ENCODE measurements at regions not wholly inside any gene's neighbourhood (a gene's known extent, or its start where the extent isn't known, plus 50 kb on each side); places are given as distances from the start of the nearest gene placed in this dataset.

DNA sequence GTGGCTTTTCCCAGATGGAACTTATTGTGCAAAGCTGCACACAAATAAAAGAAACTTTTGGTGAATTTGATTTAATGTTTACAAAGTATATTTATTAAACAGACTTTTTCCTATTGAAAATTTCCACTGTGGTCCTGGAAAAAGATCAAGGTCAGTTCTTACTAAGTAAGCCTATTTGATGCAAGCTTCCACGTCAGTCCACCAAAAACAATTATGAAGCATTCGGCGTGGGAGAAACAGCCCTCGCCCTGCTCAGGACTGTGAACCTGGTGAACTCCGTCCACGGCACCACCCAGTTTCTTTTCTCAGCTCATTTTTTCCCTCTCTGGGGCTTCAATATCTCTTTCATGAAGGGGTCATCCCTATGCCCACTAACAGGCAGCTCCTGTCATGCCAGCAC lies 149.8 kb downstream of the EFNB2 start:
- intact Hi-C loops (cut with DNase I) = no loop called here
- DNase-seq (ENCODE audit: low spot score) = no peak

DNA sequence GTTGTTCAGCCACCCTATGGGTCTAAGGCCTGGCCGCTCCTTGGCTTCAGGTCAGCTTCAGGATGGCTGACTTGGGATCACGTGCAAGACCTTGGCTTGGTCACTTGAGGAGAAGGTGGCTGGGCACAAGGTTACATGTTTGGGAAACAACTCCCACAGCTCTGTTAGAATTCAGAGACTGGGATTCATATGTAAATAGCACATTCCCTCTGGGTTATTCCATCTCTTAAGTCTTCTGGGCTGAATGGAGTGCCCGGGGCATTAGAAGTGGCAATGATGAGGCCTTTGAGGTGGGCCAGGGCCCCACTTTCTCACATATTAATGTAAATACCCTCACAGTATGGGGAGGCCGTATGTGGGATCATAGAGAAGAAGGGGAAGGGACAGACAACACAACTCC lies 150.9 kb downstream of the EFNB2 start:
- intact Hi-C loops (cut with DNase I) = no loop called here
- no peak for DNase-seq (ENCODE audit: low spot score)

DNA sequence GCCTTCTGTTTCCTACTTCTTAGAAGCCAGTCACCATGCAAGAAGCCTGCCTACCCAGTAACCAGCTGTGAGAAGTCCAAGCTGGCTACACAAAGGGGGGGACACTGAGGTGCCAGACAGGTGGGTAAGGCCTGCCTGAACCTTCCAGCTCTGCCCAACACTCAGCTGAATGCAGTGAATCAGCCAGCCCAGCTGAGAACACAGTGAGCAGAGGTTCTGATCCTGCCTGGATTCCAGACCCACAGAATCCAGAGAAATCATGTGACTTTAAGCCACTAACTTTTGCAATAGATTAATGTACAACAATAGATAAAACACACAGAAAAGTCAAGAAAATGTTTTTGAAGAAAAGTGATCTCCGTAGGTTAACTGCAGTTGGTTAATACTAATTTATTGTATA lies 151.7 kb downstream of the EFNB2 start:
- intact Hi-C loops (cut with DNase I) = no loop called here
- no peak for DNase-seq (ENCODE audit: low spot score)

DNA sequence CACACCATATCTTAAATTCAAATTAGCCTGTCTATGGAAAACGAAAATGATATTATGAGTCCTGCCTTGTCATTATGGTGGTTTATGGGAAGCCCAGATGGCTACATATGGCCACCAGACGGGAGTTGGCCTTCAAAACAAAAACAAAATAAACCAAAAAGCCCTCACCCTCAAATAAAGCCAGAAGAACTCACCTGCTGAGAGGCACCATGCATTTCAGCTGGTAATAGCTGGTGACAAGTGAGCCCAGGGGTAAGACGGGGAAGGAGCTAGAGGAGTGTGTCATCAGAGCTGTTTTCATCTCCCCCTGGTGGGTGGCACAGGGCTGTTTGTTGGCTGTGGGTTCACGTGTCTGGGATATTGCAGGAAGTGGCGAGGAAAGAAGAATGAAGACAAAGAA lies 152.9 kb downstream of the EFNB2 start:
- no peak for DNase-seq (ENCODE audit: low spot score)
- intact Hi-C loops (cut with DNase I) = no loop called here

DNA sequence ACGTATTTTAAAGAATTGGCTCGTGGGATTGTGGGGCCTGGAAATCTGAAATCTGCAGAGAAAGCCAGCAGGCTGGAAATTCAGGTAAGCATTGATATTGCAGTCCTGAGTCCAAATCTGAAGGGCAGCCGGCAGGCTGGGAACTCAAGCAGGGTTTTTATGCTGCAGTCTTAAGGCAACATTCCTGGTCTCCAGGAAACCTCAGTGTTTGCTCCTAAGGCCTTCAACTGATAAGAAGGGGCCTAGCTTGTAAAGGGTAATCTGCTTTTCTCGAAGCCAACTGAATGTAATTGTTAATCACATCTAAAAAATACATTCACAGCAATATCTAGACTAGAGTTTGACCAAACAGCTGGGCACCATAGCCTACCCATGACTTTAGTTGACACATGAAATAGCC lies 154.4 kb downstream of the EFNB2 start:
- intact Hi-C loops (cut with DNase I) = no loop called here
- no peak for DNase-seq (ENCODE audit: low spot score)

DNA sequence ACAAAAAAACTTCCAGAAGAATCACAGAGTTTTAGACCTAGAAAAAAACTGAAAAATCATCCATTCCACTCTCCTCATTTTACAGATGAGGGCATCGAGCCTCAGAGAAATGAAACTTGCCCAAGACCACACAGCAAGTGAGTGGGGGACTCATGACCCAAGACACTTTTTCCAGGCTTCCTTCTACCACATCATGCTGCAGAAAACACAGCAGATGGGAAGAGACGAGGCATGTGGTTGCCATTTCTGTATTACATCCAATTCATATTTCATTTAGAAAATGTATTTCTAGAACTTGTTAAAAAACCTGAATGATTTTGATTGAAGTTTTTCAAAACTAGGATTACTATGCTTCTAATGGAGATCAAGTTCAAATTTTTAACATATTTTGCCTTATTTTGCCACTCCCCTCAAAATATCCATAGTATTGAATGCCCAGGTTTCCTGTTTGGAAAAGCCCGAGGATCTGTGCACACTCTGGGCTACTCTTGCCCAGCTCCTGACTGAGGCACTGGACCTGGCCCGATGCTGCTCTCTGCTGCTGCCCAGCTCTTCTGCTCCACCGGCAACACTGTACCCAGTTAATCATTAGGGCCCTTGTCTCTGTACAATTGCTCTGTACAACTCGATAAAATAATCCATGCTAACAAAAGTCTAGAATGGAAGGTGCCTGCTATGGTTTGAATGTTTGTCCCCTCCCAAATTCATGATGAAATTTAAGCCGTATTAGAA lies 157.4 kb downstream of the EFNB2 start:
- intact Hi-C loops (cut with DNase I) = no loop called here
- no peak for DNase-seq (ENCODE audit: low spot score)

DNA sequence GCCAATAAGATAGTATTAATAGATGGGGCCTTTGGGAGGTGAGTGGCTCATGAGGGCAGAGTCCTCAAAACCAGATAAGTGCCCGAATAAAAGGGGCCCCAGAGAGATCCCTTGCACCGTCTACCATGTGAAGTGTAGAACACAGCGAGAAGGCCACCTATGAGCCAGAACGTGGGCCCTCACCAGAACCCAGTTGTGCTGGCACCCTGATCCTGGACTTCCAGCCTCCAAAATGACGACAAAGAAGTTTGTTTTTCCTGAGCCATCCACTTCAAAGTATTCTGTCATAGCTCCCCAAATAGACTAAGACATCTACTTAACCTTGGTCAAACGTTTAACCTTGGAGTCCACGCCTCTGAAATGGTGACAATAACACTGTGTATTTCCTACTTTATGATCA lies 158.1 kb downstream of the EFNB2 start:
- intact Hi-C loops (cut with DNase I) = no loop called here

DNA sequence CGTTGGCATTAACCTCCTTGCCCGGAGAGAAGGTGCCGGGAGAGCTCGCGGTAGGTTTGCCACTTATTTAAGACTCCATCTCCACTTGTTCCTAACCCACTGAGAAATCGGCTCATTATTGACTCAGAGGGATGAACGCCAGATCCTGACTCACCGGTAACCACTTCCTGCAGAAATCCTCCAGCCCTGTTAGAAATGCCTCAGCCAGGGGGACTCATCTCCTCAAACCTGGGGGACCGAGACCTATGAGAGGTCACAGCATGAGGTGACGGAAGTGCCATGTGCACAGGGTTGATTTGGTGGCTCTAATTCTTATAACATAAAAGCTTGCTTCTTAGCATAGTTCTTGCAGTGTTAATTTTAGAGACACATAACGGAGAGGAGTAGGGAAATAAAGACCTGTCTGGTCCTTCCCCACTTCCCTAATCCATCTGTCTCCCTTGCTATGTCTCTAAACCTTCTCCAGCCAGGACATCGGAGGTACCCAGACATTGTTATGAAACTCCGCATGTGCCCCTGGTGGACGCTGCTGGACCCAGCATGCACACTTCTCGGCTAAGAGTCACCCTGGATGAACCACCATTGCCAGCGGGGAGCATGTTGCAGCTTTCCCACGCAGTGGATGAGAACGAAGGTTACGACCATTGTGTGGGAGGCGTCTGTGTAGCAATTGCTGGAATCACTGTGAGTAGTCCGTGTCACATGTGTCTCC lies 158.9 kb downstream of the EFNB2 start:
- intact Hi-C loops (cut with DNase I) = no loop called here
- no peak for DNase-seq (ENCODE audit: low spot score)

More for the DNA sequence above, 158.1 kb downstream of the EFNB2 start:
- no peak for DNase-seq (ENCODE audit: low spot score)

DNA sequence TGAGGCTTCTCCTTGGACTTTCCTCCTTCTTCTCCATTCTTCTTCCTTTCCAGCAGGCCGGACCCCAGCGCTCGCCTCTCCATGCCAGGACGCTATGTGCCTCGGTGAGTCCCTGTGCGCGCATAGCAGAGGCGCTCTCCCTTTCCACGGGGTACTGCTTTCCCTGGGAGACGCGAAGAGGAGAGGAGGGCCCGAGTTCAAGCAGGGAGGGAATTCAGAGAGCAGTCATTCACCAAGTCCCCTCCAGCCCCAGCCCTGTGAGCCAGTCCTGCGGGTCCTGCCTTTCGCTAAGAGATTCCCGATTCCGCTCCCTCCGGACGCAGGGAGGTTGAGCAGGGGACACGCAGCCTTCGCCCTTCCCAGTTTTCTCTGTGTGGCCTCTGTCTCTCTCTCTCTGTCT lies 160.4 kb downstream of the EFNB2 start:
- no peak for DNase-seq (ENCODE audit: low spot score)
- intact Hi-C loops (cut with DNase I) = no loop called here

DNA sequence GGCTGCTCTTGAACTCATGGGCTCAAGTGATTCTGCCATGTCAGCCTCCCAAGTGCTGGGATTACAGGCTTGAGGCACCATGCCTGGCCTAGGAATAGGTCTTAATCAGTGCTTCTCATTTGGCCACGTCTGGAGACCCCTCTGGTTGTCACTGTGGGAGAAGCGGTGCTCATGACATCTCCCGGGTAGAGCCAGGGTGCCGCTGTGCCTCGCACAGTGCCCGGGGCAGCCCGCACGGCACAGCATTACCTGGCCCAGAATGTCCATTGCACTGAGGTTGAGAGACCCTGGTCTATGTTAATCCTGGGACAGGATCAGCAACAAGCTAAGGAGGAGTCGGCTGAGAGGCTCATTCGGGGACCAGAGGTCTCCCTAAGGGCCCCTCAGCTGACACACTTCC lies 160.8 kb downstream of the EFNB2 start:
- DNase-seq (ENCODE audit: low spot score) = no peak
- intact Hi-C loops (cut with DNase I) = no loop called here

DNA sequence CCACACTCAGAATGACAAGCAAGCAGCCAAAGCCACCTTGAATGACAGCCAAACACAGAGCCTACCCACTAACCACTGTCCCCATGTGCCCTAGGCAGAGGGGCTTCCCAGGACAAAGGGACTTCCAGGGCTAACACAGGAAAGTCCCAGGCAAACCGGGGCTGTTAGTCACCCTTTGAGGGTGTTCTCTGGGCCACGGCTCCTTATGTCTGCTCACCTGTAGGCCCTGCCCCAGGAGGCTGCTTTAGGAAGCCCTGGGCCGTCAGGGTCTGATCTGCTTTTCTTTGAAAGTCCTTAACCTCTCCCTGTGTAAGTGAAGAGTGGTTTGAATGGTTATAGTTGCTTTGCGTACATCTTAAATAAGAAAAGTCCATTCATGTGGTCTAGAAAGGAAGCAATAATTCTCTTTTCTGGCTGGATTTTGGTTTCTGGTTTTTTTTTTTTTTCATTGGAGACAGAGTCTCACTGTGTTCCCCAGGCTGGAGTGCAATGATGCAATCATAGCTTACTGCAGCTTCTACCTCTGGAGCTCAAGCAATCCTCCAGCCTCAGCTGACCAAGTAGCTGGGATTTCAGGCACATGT lies 161.4 kb downstream of the EFNB2 start:
- intact Hi-C loops (cut with DNase I) = no loop called here
- DNase-seq (ENCODE audit: low spot score) = no peak

DNA sequence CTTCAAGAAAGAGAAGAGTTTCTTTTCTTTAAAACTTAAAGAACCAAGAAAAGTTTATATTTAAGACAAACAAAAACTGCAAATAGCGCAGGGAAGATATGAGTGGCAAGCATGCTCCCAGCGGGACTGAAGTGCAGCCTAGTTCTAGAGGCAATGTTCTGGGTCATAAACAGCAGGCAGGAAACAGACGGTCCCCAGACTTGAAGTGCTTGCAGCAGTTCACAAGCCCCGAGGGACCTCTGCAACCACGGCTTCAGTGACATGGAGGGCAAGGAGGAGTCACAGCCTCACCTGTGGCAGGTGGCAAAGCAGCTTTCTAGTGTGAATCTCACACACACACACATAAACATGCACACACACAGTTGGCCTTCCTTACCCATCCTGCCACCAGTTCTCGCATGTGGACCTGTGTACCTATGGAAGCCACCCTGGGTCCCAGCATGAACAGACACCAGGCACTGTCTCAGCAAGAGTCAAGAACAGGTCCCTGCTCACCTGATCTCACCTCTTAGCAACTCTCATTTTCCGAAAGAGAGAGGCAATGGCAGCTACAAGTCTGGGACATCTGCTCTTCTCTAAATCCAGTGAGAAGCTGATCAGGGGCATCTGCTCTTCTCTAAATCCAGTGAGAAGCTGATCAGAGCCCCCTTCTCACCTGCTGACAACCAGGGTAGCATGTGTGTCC lies 162.0 kb downstream of the EFNB2 start:
- intact Hi-C loops (cut with DNase I) = no loop called here
- DNase-seq (ENCODE audit: low spot score) = no peak

DNA sequence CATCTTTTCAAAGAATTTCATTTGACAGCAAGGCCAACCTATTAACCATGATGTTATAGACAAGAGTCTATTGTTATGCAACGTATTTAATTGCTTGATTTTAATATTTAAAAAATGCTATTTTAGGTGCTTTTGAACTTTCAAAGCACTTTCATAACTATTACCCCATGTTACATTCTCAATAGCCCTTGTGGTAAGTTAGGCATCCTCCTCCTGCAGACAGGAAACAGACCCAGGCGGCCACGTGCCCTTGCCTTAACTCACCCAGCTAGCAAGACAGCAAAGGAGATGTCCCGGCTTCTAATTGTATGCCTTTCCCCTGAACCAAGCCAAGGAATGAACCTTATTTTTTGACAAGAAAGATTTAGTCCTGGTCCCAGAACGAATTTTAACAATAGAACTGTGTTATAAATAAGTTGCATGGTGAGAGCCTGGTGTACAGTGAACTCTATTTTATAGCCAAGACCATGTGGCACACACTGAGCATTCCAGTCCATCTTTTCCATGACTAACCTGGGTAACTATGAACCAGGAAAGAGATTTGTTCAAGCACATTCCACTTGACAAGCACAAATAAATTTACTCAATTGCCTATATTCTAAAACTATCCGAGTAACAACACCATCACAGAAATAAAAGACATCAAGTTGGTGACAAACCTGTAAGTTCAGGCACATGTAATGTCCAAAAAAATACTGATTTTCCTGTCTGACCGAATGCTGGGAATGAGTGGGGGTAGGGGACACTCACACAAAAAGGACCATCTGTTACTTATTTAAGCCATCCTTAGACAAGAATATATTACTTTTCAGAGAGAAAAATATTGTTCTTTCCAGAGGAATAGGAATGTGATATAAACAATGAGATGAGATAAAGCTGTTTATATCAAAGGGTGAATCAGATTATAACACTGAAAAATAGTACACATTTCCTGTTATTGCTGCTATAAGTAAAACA lies 163.0 kb downstream of the EFNB2 start:
- DNase-seq (ENCODE audit: low spot score) = no peak
- intact Hi-C loops (cut with DNase I) = no loop called here

DNA sequence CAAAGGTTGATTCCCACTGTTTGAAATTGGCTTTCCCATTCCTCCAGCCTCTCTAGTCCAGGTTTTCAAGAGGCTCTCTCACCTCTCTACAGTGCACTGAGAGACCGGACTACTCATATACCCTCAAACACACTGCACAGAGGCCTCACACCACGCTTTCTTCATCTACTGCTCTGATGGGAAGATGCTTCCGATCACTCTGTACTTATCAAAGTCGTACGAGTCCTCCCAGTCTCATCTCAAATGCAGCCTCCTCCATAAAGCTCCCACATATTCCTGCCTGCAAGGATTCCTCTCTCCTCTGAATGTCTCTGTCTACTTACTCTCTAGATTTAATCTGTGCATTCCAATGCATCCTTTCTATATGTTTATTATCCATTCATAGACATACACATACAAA lies 164.4 kb downstream of the EFNB2 start:
- intact Hi-C loops (cut with DNase I) = no loop called here
- no peak for DNase-seq (ENCODE audit: low spot score)

DNA sequence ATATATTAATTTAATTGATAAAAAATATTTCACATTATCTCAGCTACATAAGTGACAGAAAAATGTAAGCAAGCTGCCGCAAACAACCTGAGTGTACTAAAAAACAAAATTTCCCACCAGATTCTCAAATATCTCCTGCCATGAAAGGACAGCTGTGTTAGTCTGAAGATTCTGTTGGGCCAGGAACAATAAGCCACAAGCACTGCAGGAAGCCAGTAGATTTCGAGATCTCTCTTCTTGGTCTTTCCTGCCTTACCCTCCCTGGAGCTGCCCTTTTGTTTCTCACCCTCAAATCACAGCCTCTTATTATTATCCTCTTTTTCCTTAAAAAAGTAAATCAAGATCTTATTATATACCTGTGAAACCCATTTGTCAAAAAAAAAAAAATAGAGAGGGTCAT lies 165.6 kb downstream of the EFNB2 start:
- intact Hi-C loops (cut with DNase I) = no loop called here
- no peak for DNase-seq (ENCODE audit: low spot score)

DNA sequence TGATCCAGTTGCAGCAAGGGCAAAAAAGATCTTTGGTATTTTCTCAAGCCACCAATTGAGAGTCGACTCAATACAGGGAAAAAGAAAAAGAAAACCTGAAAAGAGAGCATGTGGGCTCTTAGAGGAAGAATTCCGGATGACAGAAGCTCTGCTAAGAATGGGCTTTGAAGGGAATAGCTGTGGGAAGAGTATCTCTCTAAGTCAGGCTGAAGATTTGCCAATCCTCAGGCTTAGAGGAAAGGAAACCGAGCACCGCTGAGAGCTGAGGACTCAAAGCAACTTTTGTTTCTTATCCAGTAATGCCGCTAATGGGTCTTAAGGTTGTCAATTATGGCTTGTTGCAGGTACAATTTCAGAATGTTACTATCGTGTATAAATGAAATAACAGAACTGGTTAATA lies 166.4 kb downstream of the EFNB2 start:
- DNase-seq (ENCODE audit: low spot score) = no peak
- intact Hi-C loops (cut with DNase I) = no loop called here

DNA sequence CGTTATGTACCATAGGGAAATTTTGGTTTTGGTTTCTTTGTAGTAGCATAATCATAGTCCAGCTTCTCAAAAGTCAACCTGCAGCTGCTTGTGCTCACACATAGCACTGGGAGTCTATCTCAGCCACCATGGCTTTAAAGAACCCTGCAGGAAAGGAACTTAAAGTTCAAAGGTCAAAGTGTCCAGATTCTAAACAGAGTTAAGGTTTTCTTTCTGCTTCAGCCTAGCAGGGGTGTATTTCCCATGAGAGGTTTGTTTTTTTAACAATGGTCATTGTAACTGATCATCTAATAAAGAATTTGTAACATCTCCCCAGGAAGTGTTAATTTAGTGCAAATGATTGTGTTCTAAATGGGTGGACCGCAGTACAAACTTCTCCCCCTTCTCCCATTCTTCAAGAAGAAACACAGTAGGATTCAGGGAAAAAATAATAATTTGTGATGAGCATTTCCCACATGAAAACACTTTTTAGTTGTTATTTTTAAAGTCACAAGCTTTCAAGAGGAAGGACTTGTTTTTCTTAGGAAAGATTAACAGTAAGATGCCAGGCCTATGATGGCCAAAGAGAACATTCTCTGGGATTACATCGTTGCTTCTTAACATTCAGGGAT lies 168.0 kb downstream of the EFNB2 start:
- intact Hi-C loops (cut with DNase I) = no loop called here

DNA sequence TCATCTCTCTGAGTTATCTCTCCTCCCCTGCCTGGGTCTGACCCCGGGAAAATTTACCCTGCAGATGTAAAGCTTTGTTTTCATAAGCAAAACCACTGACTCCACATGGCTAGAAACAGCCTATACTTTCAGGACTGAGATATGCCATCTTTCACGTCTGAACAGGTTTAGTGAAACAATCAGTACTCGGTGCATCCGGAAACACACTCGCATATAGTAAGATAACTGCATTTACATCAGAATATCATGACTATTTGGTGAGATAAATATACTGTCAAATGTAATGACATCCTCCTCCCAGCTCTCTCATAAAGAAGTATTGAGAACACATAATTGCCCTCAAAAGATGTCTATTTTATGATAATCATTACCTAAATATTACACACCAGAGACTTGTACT lies 172.8 kb downstream of the EFNB2 start:
- DNase-seq (ENCODE audit: low spot score) = no peak
- intact Hi-C loops (cut with DNase I) = loop anchor here in 1 of 2 donors (1.0 kb wide), 1 partner anchor 18 kb away; no protein-coding TSS in a partner anchor

More for the DNA sequence above, 168.0 kb downstream of the EFNB2 start:
- DNase-seq (ENCODE audit: low spot score) = no peak

DNA sequence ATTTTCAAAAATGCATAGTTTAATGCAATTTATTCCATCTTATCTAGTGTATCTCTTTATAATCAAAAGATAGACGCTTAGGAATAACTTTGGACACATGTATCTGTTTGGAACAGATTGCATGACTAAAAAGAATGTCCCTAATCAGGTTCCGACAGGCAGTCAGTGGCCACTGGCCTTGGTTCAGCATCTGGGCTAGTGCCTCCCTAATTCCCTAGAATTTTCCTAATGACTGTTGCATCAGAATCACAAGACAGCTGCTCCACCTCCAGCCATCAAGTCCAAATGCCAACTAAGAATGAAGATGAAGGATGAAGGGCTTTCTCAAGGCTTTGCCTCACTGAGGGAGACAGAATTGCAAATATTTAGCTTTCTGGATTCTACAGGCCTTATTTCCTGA lies 173.8 kb downstream of the EFNB2 start:
- intact Hi-C loops (cut with DNase I) = loop anchor here in 1 of 2 donors (1.0 kb wide), 1 partner anchor 17 kb away; no protein-coding TSS in a partner anchor
- no peak for DNase-seq (ENCODE audit: low spot score)

All from posterior vena cava (tissue), 2 donors.